Left forelimb (tissue), 1 donor: ENCODE measurements at regions not wholly inside any gene's neighbourhood (a gene's known extent, or its start where the extent isn't known, plus 50 kb on each side); places are given as distances from the start of the nearest gene placed in this dataset.
"Not testable (repeated sequence)": the region's sequence is repeated elsewhere in the genome, so short reads cannot be mapped to it uniquely, and the experiment has no call there.

Source experiments
- DNase-seq: peaks from one replicate; pipeline ENCODE4 v3.0.0-alpha.2; 2018; ENCODE audit warnings: low spot score

DNA sequence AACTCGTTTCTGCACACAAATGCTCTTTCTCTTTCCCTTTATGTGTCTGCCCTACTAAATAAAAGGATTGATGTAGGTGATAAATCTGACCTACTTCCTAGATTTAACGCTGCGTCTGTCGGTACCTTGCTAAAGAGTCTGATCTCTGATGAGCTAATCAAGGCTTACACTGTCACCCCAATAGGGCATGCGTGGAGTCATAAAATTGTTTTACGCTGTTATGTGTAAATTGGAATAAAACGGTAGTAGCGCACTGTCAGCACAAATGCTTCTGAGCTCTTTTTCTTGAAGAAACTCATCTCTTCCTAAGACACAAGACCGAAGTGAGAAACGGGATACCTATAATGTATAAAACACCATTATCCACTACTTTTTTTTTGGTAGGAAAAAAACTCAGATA is 2106.3 kb upstream of the WWC1 start:
- no peak for DNase-seq

DNA sequence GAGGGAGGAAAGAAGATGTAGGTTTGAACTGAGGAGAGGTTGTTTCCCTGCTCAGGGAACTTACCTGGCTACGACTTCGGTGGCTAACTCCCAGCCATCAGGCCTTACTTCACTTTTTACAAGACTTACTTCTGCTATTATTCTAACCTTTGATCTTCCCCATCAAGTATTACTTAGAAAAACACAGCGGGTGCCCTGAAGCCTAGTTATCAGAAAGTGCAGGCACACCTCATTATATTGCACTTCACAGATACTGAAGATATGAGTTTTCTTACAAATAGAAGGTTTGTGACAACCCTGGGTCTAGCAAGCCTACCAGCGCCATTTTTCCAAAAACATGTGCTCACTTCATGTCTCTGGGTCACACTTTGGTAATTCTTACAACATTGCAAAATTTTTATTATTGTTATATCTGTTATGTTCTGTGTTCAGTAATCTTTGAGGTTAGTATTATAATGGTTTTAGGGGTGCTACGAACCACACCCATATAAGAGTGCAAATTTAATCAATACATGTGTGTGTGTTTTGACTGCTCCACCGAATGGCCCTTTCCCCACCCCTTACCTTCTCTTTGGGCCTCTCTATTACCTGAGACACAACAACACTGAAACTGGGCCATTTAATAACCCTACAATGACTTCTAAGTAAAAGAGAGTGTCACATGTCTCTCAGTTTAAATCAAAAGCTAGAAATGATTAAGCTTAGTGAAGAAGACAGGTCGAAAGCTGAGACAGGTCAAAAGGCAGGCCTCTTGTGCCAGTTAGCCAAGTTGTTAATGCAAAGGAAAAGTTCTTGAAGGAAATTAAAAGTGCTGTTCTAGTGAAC is 2102.7 kb upstream of the WWC1 start:
- no peak for DNase-seq

DNA sequence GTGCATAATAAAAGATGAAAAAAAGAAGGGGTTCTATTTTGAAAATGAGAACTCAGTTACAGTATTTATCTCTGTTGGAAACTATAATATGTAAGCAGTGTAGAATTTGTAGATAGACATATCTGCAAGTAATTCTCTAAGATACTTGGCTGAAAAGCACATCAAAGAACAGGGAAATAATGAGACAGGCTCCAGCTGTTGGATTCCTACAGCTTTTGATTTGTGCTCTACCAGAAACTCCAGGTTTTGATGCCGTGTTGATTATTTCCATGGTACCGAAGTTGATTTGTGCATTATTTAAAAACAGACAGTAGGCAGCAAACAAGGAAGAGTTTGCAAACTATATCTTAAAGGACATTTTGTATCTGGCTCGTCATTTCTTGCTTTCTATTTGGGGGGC is 2098.7 kb upstream of the WWC1 start:
- DNase-seq: no peak

DNA sequence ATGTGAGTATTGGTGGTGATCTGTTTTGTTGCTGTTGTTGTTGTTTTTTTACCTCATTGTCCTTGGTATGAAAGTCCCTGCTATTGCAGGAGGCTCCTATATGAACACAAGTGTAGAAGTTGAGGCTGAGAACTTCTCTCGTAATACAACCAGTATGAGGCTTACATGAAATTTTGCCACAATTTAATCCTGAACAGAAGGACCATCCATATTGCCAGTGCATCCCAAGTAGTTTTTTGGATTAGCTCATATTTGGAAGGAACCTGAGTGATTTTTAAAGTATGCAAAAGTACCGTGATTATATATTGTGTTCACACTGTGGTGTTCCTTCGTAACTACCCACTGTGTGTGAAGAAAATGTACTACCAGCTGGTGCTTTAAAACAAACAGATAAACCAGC is 2095.5 kb upstream of the WWC1 start:
- no peak for DNase-seq

DNA sequence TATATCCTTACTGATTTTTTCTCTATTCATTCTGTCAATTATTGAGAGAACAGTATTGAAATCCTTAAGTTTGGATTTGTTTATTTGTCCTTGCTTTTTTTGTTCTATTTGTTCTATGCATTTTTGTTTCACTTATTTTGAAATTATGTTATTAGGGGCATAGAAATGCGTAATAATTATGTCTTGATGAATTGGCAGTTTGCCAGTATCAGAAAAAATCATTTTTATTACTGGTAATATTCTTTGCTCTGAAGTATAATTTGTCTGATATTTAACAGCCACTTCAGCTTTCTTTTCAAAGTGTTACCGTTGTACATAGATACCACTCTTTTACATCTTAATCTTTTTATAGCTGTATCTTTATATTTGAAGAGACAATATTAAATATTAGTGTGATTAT is 2090.9 kb upstream of the WWC1 start:
- DNase-seq: no peak

DNA sequence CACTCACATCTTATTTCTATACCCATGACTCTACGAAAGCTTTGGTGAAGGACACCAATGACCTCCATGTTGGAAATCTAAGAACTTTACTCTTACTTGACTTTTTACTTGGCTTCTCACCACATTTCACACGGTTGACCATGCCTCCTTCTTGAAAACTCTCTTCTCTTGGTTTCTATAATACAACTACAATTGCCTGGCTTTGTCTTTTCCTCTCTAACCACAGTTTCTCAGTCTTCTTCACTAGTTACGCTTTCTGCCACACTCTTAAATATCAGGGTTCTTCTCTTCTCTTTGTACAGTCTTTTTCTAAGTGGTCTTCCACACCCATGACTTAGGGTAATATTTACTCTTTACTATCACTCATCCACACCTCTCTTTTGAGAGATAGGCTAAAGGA is 2079.8 kb upstream of the WWC1 start:
- no peak for DNase-seq

DNA sequence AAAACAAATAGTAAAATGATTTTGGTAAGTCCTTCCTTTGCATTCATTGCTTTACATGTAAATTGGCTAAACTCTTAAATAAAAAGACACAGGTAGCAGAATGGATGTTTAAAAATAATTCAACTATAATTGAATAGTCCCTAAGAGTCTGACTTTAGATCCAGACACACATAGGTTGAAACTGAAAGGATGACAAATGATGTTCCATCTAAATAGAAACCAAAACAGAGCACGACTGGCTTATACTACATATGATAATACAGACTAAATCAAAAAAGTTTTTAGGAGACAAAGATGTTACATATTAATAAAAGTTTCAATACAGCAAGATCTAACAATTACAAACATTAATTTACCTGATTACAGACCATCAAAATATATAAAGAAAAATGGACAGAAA is 2055.1 kb upstream of the WWC1 start:
- DNase-seq: no peak

DNA sequence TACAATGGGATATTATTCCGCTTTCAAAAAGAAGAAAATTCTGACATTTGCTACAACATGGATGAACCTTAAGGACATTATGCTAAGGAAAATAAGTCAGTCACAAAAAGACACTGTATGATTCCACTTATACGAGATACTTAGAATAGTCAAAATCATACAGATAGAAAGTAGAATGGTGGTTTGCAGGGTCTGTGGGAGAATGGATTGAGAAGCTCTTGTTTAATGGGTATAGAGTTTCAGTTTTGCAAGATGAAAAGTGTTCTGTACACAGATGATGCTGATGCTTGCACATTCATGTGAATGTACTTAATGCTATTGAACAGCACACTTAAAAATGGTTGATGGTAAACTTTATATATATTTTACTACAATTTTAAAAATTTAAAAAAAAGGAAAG is 2050.7 kb upstream of the WWC1 start:
- no peak for DNase-seq

DNA sequence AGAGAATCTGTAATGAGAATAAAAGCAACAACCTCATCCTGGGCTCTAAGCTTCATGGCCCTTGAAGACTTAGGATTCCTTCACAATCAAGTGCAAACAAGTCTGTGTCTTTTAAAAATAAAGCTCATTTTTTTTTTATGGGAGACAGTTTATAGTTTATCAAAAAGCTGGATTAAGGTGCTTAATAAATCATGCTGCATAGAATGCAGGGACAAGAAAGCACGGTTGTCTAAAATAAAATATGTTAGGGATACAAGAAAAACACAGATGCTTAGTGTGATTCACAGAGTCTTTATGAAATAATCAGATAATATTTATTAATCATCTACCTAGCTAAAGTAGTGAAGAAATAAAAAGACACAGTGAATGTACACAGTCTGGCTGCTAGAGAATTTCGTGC is 2045.9 kb upstream of the WWC1 start:
- no peak for DNase-seq

DNA sequence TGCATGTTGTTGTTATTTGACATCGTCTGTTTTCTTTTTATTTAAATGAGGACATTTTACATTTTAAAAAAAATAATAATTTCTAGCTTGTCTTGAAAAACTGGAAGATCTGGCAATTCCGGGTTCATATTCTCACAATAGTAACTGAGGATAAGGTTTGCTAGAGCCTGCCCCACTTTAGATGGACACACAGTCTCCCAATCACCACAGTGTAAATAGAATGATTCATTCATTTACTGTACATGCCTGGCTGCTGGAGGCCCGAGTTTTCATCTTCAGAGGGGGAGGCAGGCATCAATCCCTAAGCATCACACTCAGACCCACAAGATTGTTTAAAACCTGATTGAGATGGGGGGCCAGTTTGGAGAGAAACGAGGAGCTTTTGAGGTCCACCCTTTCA is 2039.7 kb upstream of the WWC1 start:
- no peak for DNase-seq

DNA sequence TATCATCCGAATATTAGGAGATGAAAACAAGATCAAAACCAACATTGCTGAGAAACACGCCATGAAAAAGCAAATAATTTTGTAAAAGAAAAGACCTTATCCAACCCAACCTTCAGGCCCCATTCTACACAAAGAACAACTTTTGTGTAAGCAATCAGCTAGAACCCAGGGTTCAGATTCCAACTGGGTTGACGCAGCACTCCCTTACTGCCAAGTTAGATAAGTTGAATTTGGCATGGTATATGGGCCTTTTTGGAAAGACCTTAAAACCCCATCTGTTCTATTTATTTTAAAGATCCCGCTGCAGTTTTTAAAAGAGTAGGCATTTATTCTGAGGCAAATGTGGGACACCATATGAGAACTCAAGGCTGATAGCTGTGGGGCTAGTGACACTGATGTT is 2033.8 kb upstream of the WWC1 start:
- DNase-seq: no peak

DNA sequence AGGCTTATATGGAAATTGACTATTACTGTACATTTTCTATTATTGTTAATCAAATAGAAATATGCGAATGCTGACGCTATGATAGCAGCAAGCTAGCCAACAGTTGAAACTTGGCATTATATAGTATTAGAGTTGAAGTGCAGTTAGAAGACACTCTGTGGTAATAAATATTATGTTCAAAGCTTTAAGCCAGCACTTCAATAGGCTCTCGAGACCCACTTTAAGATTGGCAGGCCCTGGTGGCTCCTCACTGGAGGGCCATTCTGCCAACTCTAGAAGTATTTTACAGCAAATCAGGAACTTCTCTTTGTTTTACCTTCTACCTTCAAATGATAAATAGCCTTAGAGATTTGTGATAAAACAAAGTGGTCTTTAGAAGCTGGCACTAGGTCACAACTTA is 2029.0 kb upstream of the WWC1 start:
- no peak for DNase-seq

DNA sequence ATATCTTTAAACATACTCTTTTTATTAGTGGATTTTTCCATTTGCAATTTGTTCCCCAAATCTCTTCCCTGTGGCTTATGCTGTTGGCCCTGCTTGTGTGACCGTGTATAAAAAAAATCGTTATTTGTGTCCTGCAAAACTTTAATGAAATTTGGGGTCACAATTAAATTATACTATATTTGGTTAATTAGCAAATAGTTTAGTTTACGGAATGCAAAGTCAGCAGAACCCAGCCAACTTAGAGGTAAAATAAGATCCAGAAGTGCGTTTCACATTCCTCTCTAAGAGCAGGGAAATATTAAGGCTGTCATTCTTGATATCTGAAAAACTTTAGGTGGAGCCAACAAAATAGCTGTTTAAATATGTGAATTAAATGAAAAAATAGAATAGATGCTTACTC is 2023.5 kb upstream of the WWC1 start:
- DNase-seq: no peak

DNA sequence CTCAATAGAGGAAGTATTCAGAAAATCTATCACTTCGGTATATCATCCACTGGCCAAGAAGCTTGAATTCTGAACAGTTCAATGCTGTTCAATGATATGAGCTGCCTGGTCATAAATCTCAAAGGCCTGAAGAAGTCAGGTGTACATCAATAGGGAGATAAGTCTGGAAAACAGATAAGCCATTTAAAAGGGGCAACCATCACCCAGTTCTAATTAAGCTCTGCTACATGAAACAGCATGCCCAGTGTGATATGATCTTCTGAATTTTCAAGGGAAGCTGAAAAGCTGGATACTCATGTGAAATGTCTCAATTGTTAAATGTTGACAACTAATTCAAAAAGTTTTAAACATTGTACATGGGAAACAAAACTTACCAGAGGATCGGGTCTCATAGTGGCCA is 2020.7 kb upstream of the WWC1 start:
- no peak for DNase-seq

DNA sequence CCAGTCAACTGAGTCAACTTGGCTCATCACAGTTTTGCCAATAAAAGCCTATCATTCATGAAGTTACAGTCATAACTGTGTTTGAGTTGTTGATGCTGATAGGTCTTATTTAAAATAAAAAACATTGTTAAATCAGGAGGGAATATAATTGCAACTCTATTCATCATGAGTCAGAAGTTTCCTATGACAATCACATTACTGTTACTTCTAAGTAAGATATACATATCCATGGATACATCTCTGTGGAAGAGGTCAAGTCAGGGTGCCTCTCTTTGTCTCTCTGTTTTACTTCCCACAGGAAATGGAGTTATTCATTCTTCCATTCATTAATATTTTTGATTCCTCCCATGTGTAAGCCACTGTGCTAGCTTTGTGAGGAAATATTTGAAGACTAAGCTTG is 2015.4 kb upstream of the WWC1 start:
- DNase-seq: no peak

DNA sequence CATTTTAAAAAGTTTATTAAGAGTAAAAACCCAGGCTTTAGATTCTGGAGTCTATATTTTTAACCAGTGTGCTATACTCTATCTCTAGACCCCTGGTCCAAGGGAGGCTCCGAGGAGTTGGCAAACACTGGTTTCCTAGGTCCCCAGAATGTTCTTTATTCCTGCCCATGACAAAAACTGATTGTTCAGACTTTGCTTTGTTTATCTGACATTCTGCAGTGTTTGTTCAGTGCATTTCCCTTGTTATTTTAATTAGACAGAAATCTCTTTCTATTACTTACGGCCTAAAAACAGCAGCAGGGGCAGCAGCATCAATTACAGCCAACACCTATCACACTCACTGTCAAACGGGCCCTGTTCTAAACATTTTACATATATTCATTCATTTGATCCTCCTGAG is 2011.6 kb upstream of the WWC1 start:
- no peak for DNase-seq

DNA sequence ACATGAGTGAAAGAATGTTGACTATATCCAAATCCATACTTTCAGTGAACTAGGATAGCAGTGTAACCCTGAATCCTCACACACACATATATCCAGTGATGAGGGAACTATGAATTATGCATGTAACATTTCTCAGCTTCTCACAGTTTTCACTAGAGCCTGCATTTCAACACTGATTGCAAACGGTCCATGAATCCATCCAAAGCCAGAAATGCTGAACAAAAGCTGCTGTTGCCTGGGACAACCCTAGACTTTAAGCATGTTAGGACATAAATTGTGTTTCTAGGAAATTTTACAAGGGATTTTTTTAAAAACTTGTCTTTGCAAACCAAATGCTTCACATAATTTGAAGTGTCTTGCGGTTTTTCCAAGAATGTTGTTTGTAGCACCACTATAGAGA is 2010.0 kb upstream of the WWC1 start:
- DNase-seq: no peak

DNA sequence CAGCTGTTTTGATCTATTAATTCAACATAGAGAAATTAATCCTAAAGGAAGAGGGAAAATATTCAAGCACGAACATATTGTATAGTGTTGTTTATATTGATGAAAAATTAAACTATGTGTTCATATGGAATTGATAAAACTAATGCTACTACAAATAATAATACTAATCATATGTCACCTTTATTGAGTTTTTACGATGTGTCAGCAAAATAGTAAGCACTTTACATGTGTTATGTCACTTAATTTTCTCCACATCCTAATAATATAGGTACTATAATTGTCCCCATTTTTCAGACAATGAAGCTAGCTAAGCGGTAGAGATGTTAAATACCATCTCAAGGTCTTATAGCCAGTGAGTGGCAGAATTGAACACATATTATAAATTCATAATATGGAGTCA is 2008.5 kb upstream of the WWC1 start:
- DNase-seq: no peak

DNA sequence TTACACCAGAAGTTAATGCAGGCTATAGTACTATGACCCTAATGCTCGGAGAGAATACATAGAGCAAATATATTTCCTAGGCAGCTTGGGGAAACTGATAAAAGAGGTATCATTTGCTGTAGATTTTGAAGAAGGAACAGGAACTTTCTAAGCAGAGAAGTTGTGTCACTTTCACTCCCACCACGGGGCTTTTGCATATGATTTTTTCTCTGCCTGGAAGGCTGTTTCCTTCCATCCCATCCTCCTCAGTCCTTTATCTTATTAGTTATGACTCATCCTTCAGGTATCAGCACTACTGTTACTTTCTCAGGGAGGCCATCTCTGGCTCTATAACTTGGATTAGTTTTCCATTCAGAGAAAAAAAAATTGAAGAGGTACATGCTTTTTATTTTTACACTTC is 2006.1 kb upstream of the WWC1 start:
- no peak for DNase-seq

DNA sequence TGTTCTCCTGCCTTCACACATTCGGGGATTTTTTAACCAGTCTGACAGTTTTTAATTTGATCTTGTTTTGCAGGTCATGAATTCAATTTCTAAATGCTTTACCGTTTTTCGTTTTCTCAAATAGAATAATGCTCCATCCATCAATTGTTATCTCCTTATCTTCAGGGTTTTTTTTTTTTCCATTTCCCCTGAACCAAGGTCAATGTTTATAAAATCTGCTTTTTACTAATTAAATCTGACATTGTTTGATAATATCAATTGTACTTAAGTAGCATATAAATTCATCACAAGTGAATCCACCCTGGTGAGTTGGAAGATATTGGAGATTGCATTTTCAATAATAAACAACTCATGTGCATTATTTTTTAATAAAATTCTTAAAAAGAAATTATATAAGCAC is 2004.6 kb upstream of the WWC1 start:
- DNase-seq: no peak

DNA sequence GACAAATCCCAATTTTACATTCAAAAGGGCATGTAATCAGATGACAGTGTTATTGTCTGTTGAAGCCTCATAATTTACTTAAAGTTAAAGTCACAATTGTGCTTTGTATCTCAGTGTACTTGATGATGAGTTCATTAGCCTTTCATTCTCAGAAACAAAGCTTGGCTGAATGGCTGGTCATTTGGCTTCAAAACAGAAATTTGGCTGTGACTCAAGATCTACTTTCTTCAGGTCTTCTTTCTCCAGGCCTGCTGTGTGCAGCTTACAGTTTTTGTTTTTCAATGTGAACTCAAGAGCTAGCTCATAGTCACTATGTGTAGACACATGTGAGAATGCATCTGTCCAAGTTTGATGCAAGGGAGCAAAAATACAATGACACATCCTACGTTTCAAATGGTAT is 2003.6 kb upstream of the WWC1 start:
- no peak for DNase-seq

DNA sequence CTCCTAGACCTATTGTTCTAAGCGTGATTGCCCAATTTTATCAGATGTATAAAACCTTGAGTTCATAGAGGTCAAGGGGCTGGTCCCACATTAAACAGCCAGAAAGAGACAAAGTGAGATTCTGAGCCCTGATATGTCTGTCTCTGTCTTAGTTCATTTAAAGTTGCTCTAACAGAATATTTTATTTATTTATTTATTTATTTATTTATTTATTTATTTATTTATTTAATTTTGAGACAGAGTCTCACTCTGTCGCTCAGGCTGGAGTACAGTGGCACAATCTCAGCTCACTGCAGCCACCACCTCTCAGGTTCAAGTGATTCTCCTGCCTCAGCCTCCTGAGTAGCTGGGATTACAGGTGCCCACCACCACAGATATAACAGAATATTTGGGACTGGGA is 1999.6 kb upstream of the WWC1 start:
- not testable (repeated sequence) for DNase-seq

DNA sequence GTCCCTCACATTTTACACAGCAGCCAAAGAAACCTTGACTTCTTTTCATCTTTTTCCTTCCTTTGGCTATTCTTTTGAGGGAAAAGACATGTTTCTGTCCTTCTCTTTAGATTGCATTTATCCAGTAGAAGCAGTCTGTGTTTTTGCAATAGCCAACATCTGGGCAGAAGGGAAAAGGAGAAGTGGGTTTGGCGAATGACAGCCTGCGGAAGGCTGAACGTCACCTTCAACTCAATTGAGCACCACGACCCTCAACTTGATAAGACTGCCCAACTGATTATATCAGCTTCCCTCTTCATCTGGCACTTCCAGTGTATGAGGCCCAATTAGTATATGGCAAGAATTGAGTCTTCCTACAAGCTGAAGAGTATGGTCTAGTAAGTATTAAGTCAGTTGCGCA is 1997.6 kb upstream of the WWC1 start:
- DNase-seq: no peak

DNA sequence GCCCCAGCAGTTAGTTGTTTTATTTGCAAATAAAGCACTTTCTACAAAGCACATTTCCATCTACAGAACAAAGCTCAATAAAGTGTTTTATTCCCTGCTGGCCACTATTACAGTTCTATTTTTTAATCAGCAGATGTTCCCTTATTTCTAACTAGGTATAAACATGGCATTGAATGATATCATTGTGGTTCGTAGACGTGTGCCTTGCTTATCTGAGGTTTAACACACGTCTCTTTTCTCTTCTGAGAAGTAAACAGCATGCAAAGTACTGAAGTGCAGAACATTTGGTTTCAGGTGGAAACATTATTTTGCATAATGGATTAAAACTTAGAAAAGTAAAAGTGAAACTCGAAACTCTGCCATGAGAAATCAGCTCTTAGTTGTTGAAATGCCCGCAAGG is 1989.3 kb upstream of the WWC1 start:
- DNase-seq: no peak

DNA sequence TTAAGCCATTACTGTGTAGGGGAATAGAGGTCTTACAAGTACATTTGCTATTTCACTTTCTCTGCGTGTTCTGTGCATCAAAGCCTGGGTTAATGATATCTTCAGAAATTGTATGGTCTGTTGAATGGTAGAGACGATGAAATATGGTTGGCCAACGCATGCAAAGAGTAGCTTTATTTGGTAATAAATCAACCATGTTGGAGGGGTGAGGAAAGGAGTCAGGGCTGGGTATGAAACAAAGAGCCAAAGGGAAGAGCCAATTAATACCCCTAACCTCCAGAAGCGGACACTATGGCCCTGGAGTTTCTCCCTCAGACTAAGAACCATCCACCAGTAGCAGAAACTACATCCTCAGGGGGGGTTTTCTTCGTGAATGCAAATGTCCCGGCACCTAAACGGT is 1974.0 kb upstream of the WWC1 start:
- no peak for DNase-seq
